Loucy (cell line): ENCODE measurements at regions not wholly inside any gene's neighbourhood (a gene's known extent, or its start where the extent isn't known, plus 50 kb on each side); places are given as distances from the start of the nearest gene placed in this dataset.

Source experiments
- H2AFZ ChIP-seq: fragments of 200-600 bp; sonication (generic); 2 replicates; pipeline ENCODE4 v1.6.0; 2016; ENCODE audit warnings: antibody characterized with exemption, mild to moderate bottlenecking, low read length, moderate library complexity
- H3F3A ChIP-seq: fragments of 200-600 bp; 2 replicates; pipeline ENCODE4 v1.6.0; 2016; ENCODE audit warnings: antibody characterized with exemption, low read depth, mild to moderate bottlenecking
- H3K27me3 ChIP-seq: fragments of 200-600 bp; sonication (generic); 2 replicates; pipeline ENCODE4 v1.6.1; 2014; ENCODE audit warnings: low read length, mild to moderate bottlenecking; ENCODE audit not compliant: insufficient read depth, poor library complexity, severe bottlenecking
- H3K36me3 ChIP-seq: fragments of 200-600 bp; sonication (generic); 2 replicates; pipeline ENCODE4 v1.6.1; 2016; ENCODE audit warnings: low read length; ENCODE audit not compliant: insufficient read depth
- H3K4me1 ChIP-seq: fragments of 200-600 bp; sonication (generic); 2 replicates; pipeline ENCODE4 v1.5.1; 2014; ENCODE audit warnings: low read length, mild to moderate bottlenecking; ENCODE audit not compliant: insufficient read depth, poor library complexity, severe bottlenecking
- H3K4me2 ChIP-seq: fragments of 200-600 bp; sonication (generic); 2 replicates; pipeline ENCODE4 v1.6.0; 2014; ENCODE audit warnings: antibody characterized with exemption, low read length, low read depth, mild to moderate bottlenecking; ENCODE audit not compliant: poor library complexity, severe bottlenecking
- H3K4me3 ChIP-seq: fragments of 200-600 bp; sonication (generic); 2 replicates; pipeline ENCODE4 v1.5.1; 2014; ENCODE audit warnings: low read length, mild to moderate bottlenecking, mixed read lengths; ENCODE audit not compliant: poor library complexity, severe bottlenecking
- H3K79me2 ChIP-seq: fragments of 200-600 bp; sonication (generic); 2 replicates; pipeline ENCODE4 v1.6.1; 2014; ENCODE audit warnings: low read length; ENCODE audit not compliant: insufficient read depth
- H3K9ac ChIP-seq: fragments of 200-600 bp; sonication (generic); 2 replicates; pipeline ENCODE4 v1.6.0; 2014; ENCODE audit warnings: mild to moderate bottlenecking, low read depth, low read length, moderate library complexity; ENCODE audit not compliant: poor library complexity, severe bottlenecking
- H3K9me2 ChIP-seq: fragments of 200-600 bp; sonication (generic); replicated peaks from 2 replicates; pipeline ENCODE4 v1.6.1; 2016; ENCODE audit warnings: low read depth, low read length, mixed read lengths
- H3K9me3 ChIP-seq: fragments of 200-600 bp; sonication (generic); 2 replicates; pipeline ENCODE4 v1.6.1; 2014; ENCODE audit warnings: mild to moderate bottlenecking, antibody characterized with exemption, low read length, low read depth; ENCODE audit not compliant: insufficient read depth
- H4K20me1 ChIP-seq: fragments of 200-600 bp; sonication (generic); 2 replicates; pipeline ENCODE4 v1.6.0; 2014; ENCODE audit warnings: antibody characterized with exemption, low read length, mild to moderate bottlenecking; ENCODE audit not compliant: insufficient read depth, poor library complexity, severe bottlenecking
- CTCF ChIP-seq: fragments of 200-600 bp; sonication (generic); conservative IDR thresholded peaks from 2 replicates; pipeline ENCODE4 v1.5.1; 2014; ENCODE audit warnings: mild to moderate bottlenecking, antibody characterized with exemption, low read length
- EZH2phosphoT487 ChIP-seq: fragments of 200-600 bp; IDR thresholded peaks from 2 replicates; pipeline ENCODE4 v1.6.1; 2018; ENCODE audit warnings: antibody characterized with exemption, mild to moderate bottlenecking, moderate library complexity, borderline replicate concordance

- Histone ChIP-seq H3K4me3 (no peak overlapping the region), H3K4me1 (no peaks in the 10 kb centered on the region), H3K27me3 (no peaks in the 10 kb centered on the region), H3K79me2 (no peaks in the 10 kb centered on the region), H4K20me1 (no peaks in the 10 kb centered on the region), H3K4me2 (no peak overlapping the region), H3K9ac (no peak overlapping the region), H3K9me3 (no peaks in the 10 kb centered on the region), H3K36me3 (no peaks in the 10 kb centered on the region), H3K9me2 (no peaks in the 10 kb centered on the region), H3F3A (no peaks in the 10 kb centered on the region), H2AFZ (no peak overlapping the region)
- TF ChIP-seq CTCF (no peak), EZH2phosphoT487 (no peak)
Observed at GRCh38 chr1:191348328-191348727, 809.9 kb upstream of the RGS18 start.

- no peak overlapping the region for H3K9ac ChIP-seq
- H3F3A ChIP-seq, result no peaks in the 10 kb centered on the region
- H4K20me1 ChIP-seq, result no peaks in the 10 kb centered on the region
- H2AFZ ChIP-seq, result no peak overlapping the region
- no peaks in the 10 kb centered on the region for H3K79me2 ChIP-seq
- H3K27me3 ChIP-seq, result no peaks in the 10 kb centered on the region
- no peaks in the 10 kb centered on the region for H3K36me3 ChIP-seq
- no peaks in the 10 kb centered on the region for H3K4me1 ChIP-seq
- no peaks in the 10 kb centered on the region for H3K9me3 ChIP-seq
- H3K4me3 ChIP-seq, result no peak overlapping the region
- H3K9me2 ChIP-seq, result no peaks in the 10 kb centered on the region
- TF ChIP-seq EZH2phosphoT487 (no peak), CTCF (no peak)
- no peak overlapping the region for H3K4me2 ChIP-seq
Observed at GRCh38 chr1:191350938-191351337, 807.3 kb upstream of the RGS18 start.

GRCh38 chr1:191358724-191359123 is 799.5 kb upstream of the RGS18 start:
- no peak overlapping the region for H3K4me2 ChIP-seq
- no peaks in the 10 kb centered on the region for H3K79me2 ChIP-seq
- H3K36me3 ChIP-seq, result no peaks in the 10 kb centered on the region
- H3K4me3 ChIP-seq, result no peak overlapping the region
- H4K20me1 ChIP-seq, result no peaks in the 10 kb centered on the region
- H2AFZ ChIP-seq, result no peak overlapping the region
- H3F3A ChIP-seq, result no peaks in the 10 kb centered on the region
- H3K9me2 ChIP-seq, result no peaks in the 10 kb centered on the region
- H3K4me1 ChIP-seq, result no peaks in the 10 kb centered on the region
- no peak overlapping the region for H3K9ac ChIP-seq
- H3K27me3 ChIP-seq, result no peaks in the 10 kb centered on the region
- TF ChIP-seq CTCF (no peak), EZH2phosphoT487 (no peak)
- no peaks in the 10 kb centered on the region for H3K9me3 ChIP-seq
